22Rv1 (cell line): ENCODE measurements at regions not wholly inside any gene's neighbourhood (a gene's known extent, or its start where the extent isn't known, plus 50 kb on each side); places are given as distances from the start of the nearest gene placed in this dataset.

Experiments
- CTCF ChIP-seq: fragments of 450-650 bp; IDR thresholded peaks from 2 replicates; pipeline ENCODE4 v1.5.1; 2017; ENCODE audit warnings: mild to moderate bottlenecking
- ZFX ChIP-seq: fragments of 450-650 bp; IDR thresholded peaks from 2 replicates; pipeline ENCODE4 v1.6.1; 2017; ENCODE audit warnings: antibody characterized with exemption, borderline replicate concordance

- TF ChIP-seq CTCF = no peak
- no peak for TF ChIP-seq ZFX
Measured at GRCh38 chr4:187910741-187911140, 84.8 kb upstream of the ZFP42 start.
